ENCODE measurements at regions not wholly inside any gene's neighbourhood (a gene's known extent, or its start where the extent isn't known, plus 50 kb on each side); places are given as distances from the start of the nearest gene placed in this dataset.

- no peak for TF ChIP-seq RARB (CRISPR knock-in tag; IDR thresholded peaks at IDR 0.05)
- no peak for TF ChIP-seq RFX5 (IDR thresholded peaks at IDR 0.05)
- no peak for TF ChIP-seq CHD4 (IDR thresholded peaks at IDR 0.05; ENCODE audit: borderline replicate concordance)
These were observed 333.0 kb downstream of the RFPL4B start for GRCh38 chr6:112680091-112680490.

All from A549 (cell line).